Amniotic stem cell (primary cell): ENCODE measurements at regions not wholly inside any gene's neighbourhood (a gene's known extent, or its start where the extent isn't known, plus 50 kb on each side); places are given as distances from the start of the nearest gene placed in this dataset.
A peak's percentile ranks its signal among the peaks of the same experiment; 100 is the strongest.

Source experiments
- DNase-seq: peaks from one replicate; lab custom pipeline; 2025; lab: John Stamatoyannopoulos, UW

DNA sequence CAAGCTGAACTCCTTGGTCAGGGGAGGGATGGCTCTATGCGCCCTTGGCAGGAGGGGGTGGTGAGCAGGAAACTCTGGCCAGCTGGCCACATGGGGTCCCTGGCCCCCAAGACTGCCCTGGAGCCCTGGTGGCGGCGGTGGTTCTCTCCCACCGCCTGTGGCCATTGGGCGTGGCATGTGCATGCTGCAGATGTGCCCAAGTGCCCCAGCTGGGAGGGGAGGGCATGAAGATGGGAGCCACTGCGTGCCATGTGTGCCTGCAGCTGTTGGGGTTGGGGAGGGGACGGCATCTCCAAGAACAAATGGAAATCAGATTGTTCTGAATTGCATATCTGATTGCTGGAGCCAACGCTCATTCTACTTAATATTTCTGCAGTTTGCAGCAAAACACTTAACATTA lies 115.7 kb upstream of the IGF1 start:
- DNase-seq: no peak

DNA sequence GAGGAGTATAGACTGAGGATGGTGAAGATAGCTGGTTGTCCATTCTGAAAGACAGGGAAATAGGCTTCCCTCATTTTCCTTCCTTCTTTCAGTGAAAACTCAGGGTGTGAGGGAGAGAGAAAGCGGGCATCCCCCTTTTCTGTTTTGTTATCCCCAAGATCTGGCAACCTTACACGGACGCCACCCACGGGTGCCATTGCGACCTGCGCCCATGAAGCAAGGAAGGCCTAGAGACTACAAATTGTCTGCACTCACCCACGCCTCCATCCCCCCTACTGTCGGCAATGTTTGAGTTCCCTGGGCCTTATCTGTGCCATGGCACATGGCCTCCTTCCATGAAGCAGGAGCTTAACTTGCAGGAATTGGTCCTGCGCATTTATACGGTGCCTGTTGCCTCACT lies 115.0 kb upstream of the IGF1 start:
- DNase-seq: no peak

DNA sequence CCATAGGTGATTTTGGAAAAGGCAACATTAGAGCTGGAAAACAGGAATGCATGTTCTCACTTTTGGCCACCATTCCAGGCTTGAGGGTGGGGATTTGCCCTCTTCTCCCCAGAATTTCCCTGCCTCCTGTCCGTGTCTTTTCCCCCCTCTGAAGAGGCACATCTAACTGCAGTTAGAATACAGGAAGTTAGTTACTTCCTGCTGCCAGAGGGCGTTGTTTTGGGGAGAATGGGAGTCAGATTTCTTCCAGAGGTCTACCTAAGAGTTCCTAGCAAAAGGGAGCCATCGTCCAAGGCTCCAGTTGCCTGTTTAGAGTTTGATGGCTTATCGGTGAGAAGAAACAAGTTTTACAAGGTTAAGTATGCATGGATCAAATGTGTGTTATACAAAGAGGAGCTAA lies 112.8 kb upstream of the IGF1 start:
- DNase-seq: no peak

DNA sequence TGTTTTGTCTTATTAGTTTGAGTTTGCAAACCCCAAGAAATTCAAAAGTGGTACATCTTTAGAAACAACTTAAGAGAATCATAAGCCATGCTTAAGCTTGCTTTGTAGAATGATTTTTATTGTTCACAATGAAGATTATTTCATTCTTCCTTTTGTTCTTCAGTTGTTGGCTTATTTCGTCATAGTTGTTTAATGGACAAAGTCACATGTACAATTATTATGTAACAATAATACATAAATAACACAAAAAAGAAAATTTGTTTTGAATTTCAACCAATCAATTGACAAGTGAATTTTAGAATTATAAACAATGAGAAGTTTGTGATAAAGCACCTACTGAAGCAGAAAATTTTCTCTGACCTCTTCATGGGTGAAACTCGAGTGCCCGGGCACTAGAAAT lies 111.8 kb upstream of the IGF1 start:
- no peak for DNase-seq

DNA sequence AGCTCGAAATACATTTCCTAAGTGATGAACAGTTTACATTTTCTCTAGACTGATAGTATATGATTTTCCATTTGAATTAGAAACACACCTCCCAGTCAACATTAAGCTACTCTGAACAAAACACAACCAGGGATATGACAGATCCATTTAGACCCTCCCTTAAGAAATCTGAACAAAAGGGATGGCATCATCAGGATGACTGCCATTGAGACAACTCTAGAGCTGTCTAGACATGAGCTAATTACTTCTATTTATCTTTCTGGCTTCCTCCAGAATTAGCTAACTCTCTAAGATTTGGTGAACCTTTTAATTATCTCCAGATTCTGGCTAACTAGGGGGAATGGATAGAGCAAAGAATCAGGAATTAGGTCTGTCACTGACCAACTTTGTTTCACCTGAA lies 92.9 kb upstream of the IGF1 start:
- DNase-seq: no peak

DNA sequence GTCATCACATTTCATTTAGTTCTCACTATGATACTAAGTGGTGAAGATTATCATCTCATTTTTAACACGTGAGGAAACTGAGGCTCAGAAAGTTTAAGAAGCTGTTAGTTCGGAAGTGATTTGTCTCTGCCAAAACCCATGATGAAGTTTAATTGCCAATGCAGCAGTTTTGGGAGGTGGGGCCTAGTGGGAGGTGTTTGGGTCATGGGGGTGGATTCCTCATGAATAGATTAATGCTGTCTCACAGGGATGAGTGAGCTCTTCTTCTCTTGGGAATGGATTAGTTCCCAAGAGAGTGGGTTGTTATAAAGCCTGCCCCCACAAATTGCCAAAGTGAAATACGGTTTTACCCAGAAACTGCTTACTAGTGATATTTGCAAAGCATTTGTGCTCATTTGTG lies 91.5 kb upstream of the IGF1 start:
- DNase-seq: no peak

DNA sequence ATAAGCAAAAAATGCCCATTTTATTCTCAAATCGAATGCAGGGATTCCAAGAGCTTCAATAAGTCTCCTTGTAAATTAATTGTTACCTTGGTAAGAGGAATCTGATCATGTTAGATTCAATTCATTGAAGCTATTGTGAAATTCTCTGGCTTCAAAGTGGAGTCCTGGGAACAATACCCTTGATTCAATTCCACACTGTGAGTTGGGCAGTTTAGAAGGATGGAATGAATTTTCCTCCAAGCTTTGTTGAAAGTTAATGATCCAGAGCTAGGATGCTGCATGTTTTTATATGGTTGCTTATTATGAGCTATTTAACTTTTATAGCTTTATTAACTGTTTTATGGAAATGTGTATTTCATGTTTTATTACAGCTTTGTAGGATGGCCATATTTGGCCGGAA lies 89.9 kb upstream of the IGF1 start:
- DNase-seq: no peak

DNA sequence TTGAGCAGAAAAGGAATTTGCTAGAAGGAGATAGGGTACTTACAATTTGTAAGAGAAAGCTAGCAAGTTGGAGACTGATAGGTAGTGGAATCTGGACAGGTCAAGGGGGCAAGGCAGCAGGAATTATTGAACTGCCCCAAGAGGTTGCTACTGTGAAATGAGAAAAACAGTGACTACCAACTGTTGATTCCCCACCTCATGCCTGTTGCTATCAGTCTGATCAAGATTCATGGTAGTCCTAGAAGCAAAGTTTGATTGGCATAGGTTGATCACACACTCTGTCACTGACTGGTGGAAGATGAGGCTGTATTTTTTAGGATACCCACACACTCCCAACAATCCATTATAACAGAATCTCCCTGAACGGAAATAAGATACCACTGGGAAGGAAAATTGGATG lies 89.4 kb upstream of the IGF1 start:
- no peak for DNase-seq

DNA sequence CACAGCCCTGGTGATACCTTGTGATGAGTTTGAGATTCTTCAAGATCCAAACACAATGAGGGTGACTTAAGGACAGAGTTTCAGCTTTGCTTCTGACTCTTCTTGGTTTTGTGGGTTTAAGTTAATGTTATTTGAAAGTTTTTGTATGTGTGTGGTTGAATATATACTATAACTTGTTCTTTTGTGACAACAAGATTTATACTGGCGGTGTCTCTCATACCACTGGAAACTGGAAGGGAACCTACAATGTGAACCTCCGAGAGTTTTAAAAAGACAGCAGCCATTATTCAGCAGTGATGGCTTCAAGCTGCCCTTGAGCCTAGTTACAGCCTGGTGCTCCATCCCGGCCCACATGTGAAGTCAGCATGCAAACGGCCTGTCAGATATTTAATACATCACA lies 87.9 kb upstream of the IGF1 start:
- DNase-seq: no peak

DNA sequence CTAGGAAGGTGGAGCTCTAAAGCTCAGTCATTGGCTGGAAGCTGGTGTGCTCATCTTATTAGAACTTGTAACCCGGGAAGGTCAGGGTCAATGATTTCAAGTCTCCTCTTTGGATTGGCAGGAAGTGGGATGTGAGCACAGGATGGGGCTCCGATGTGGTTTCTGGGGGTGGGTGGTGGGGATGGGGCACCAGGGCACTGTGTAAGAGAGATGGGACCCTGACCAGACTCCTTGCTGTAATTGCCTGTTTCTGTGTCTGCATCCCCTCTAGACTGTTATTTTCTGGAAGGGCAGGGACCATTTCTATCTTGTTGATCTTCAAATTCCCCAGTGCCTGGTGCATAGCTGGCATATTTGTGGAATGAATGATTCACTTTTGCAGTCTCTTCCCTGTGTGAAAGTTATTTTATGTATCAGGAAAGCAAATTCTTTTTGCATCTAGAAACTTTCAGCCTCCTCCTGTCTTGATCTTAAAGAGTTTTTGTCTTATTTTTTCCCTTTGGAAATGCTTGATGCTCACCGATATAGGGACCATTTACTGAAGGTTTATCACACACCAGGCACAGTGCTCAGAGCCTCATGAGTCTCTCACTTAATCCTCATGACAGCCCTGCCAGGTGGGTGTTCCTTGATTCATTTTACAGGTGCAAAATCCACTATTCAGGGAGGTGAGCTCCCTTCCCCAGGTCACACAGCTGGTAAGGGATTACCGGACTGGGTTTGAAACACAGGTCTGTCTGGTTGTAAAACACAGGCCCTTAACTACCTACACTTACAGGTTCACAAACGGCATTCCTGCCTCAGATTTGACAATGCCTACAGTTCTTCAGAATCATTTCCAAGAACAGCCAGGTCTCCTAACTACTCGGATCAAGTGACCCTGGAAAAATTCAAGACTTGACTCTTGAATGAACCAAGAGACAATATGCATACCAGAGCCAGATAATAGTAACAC lies 86.9 kb upstream of the IGF1 start:
- peak; percentile 44 for DNase-seq

DNA sequence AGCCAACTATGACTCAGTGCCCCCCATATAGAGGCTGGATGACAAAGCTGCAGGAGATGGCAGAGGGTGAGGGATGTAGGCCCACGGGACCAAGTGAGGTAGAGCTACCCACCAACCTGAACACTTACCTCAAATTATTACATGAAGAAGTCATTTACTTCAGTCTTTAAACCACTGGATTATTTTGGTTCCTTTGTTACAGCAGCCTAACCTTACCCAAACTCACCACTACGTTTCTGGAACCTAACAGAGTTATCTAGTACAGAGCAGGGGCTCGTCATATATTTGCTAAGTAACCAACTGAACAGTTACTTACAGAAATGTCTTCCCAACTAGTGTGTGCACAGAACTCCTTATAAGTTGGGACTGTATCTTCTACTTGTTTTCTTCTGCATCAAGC lies 85.2 kb upstream of the IGF1 start:
- DNase-seq: no peak

DNA sequence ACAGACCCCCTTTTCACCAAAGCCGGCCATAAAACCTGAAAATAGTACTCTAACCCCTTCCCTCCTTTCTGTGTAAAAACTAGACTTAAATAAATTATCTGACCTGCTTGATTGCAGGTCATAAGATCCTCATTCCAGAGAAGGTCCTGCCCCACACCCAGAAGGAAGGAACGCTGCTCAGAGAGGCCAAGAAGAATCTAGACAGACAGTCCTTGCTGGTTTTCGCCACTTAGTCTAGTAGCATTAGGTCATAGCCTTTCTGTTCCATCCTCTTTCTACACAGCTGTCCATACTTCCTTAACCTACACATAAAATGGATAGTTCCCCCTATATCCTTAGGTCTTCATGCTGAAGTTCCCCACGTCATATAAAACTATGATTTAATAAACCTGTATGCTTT lies 83.7 kb upstream of the IGF1 start:
- no peak for DNase-seq

DNA sequence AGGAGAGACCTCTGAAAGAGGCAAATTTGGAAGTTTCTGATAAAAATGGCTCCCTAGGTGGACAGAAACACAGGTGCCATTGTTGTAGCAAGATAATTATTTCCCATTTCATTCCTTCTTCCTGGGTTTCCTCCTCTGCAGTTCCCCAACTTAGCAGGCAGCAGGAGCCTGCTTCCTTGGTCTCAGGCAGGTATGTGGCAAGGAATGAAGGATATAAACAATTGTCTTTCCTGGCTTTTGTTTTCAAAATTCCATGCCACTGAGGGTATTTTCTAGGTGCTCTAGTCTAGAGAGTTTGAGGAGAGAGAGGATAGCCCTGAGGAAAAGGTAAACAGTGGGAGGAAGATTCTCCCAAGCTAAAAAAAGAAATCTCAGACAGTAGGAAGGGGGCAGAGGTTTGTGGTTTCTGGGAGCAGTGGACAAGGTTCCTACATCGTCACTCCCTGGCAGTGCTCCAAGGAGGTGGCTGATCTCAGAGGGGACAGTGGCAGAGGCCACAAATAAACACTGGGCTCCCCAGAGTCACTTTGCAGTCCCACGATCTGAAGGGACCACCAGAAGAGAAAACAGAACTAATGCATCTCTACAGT lies 82.6 kb upstream of the IGF1 start:
- DNase-seq: no peak

DNA sequence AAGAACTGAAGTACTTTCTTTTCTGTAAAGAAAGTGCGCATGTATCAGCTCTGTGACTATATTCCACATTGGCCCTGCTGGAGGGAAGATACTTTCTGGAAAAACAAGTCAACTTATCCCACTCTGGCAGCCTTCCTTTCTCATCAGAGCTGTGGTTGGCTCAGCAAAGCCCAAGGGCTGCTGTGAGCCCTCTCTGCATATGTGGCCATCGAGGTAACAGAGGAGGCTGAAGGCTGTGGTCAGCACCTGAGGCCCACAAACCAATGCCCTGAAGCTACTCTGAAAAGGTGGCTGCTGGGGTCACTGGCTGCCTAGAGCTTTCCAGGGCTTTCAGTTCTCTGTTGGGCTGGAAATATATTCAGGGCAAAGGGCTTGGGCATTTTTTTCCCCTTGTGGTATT lies 70.8 kb upstream of the IGF1 start:
- DNase-seq: no peak

DNA sequence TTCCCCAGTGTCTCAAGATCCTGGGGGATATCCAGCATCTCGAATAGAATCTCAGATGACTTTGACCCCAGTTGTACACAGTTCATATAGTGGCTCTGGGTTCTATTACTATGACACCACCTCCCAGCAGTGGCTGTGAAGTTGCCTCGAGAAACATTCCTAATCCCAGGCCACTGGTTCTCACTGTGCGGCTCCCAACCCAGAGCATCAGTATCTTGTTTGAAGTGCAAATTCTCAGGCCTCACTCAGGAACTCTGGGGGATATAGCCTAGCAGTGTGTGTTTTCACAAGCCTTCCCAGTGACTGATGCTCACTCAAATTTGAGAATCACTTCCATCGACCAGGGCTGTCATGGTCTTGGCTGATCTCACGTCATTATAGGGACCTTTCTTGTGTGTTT lies 69.3 kb upstream of the IGF1 start:
- no peak for DNase-seq

DNA sequence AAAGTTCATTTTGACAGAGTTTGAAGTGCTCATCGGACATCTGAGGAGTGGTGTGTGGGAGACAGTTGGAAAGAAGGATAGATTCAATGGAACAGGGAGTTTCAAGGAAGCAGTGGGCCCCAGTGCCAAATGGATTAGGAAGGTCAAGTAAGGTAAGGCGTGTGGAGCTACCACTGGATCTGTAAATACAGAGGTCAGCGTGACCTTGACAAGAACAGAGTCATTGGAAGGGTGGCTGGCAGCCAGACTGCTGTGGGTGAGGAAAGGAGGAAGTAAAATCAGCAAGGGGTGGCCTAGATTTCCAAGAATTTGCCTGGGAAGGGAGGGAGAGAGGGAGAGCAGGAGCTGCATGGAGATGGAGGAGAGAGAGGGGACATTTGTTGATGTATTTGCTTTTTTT lies 68.2 kb upstream of the IGF1 start:
- DNase-seq: no peak

DNA sequence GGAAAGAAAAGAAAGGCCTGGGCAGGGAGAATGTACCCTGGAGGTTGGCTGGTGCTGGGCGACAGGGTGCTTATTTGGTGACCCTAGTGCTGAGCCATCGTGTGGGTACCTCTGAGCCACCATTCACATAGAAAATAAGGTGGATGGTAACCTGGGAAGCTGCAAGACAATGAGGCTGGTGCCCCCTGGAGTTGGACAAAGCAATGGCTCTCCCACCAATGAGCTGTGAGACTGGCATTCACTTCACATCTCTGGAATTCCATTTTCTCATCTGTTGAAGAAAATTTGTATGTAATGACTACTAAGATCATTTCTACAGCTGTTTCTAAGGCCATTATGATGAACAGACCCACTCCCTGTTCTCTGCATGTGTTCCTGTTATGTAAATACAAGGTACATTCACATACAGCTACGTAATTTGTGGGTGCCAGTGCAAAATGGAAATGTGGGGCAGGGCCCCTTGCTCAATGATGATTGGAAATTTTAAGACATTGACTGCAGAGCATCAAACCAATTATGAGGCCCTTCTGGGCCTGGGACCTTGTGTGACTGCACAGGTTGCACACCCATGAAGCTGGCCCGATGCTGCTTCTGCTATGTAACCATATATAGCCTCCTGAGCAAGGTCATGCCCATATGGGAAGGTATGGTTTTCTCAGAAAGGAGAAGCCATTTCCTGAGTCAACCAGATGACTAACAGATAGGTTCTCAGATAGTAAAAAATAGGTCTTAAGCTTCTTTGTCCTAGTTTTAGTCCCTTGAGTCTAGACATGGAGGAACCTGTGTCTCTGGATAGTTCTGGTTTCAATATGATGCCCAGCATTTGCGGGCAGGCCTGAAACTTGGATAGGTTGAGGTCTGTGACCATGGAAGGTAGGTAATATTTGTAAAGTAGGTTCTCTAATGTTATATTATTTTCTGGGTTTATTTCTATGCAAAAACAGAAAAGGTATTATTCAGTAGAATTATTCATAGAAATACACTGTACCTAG lies 63.4 kb upstream of the IGF1 start:
- no peak for DNase-seq

DNA sequence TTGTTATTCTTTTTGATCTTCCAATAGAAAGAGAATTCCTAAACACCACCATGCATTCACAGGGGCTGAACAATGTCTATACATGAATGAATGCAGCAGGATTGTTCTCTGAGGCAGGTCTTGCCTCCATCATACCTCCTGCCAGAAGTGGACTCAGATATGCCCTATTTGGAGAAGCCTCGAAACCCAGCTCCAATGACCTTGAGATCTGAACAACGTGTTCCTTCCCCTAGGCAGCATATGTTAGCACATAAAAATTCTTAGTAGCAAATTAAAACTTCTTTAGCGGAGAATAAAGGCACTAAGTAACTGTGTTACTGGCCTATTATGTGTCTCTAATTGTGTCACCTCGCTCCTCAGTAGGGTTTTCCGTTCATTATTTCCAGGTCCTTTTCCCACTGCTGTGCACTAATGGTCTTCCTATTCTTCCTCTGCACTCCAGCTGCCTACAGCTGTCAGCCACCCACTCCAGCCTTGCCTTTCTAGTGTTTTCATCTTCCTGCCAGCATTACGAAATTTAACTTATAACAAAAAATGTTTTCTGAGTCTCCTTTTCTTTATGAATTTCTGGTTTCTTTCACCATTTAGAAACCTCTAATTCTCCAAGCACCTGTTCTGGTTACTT lies 62.6 kb upstream of the IGF1 start:
- DNase-seq: no peak

DNA sequence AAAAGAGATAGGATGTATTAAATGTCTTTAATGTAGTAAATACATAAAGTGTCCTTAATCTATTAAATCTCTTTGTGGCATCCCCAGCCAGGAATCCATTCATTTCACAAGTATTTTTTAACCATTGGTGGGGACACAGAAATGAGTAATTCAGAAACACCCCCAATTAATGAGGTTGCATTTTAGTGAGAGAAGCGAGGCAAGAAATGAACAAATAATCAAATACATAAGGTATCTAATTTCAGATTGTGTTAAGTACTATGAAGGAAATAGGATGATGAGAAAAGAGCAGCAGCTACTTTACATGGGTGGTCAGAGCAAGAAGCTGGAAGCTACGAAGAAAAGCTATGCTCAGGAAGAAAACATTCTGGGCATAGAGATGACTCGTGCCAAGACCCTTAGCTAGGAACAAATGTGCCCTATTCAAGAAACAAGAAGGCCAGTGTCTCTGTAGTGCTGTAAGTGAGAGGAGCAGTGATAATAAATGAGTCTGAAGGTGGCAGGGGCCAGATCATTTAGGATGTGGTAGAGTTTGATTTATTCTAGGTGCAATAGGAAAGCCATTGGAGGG lies 60.5 kb upstream of the IGF1 start:
- no peak for DNase-seq

DNA sequence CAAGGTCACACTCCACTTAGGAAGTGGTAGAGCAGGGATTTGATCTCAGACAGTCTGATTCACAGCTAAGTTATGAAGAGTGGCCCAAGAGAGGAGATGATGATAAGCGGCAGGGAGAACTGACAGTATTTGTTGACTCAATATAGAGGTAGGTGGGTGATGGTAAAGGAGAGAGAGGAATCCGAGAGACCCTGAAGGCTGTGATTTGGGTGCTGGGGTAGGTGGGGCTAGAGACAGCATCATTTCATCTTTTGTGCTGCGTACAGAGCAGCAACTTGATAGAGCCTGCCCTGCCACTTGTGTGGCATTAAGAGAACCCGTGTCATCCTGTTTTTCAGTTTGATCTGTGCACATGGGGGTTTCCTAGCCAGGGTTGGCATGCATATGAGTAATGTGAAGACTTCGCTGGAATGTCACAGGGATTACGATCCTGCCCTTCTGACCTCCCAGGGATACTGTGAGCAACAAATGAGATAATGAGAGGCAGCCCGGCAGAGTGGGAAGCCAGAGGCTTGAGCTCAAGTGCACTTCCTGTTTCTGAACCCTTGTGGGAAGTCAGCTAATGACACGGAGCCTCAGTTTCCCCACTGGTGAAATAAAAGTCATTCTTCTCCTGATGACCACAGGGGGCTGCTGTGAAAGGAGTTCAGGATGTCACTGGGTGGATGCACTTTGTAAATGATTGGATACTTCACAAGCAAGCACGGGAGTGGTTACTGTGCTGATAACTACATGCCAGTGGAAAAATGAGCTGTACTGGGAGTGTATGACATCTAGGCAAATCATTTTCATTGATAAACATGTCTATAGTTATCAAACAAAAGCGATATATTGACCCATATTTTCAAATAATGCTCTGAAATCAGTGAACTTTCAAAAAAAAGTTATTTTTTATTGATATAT lies 59.5 kb upstream of the IGF1 start:
- DNase-seq: peak; percentile 78

DNA sequence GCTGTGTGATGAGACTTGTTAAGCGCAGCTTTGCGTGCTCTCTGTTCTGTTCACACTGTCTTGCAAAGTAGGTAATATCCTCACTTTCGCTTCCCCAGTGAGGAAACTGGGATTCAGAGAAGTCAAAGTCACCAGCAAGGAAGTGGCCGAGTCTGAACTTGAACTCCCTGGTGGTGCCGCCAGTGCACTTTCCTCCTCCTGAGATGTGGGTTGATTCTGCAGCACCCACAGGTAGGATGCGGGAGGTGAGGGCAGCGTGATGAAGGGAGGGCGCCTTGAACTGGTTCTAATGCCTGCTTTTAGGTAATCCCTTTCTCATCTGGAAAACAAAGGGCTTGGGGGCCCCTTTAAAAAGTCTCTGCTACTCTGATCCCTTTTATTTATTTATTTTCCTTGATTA lies 54.9 kb upstream of the IGF1 start:
- no peak for DNase-seq
